Upper lobe of left lung (tissue), 4 donors: ENCODE measurements at regions not wholly inside any gene's neighbourhood (a gene's known extent, or its start where the extent isn't known, plus 50 kb on each side); places are given as distances from the start of the nearest gene placed in this dataset.

Experiments used
- CTCF ChIP-seq, 6 experiments: fragments of 450-650 bp in 4 of 6; fragments of 200-600 bp in 2 of 6; sonication (generic) in 2 of 6; IDR thresholded peaks; one replicate each; pipeline ENCODE4 v1.5.1; 2016 to 2019; ENCODE audit warnings: antibody characterized with exemption in 6 of 6
- EP300 ChIP-seq, 4 donors: sonication (generic); formaldehyde crosslinking; IDR thresholded peaks; one replicate each; pipeline ENCODE4 v1.5.1; 2017; ENCODE audit warnings: antibody characterized with exemption in 4 of 4, control low read depth in 2 of 4
- POLR2AphosphoS5 ChIP-seq, 2 donors: sonication (generic); formaldehyde crosslinking; IDR thresholded peaks; one replicate each; pipeline ENCODE4 v1.5.1; 2017; ENCODE audit warnings: antibody characterized with exemption in 2 of 2

DNA sequence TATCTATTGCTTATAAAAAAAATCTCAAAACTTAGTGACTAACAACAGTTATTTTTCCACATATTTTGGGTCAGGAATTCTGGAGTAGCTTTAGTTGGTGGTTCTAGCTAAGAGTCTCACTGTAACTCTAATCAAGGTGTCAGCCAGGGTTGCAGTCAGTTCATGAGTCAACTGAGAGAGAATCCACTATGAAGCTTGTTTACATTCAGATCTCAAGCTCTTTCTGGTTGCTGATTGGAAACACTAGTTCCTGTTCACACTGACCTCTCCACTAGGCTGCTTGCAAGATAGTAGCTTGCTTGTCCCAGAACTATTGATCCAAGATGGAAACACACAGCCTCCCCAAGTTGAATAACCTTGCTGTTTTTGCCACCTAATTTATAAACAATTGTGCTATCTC lies 1192.1 kb upstream of the B3GALT2 start:
- no peak for TF ChIP-seq CTCF (IDR thresholded peaks at IDR 0.05)
- no peak for TF ChIP-seq POLR2AphosphoS5 (IDR thresholded peaks at IDR 0.05)
- TF ChIP-seq EP300 (IDR thresholded peaks at IDR 0.05) = no peak
